A549 (cell line): ENCODE measurements at regions not wholly inside any gene's neighbourhood (a gene's known extent, or its start where the extent isn't known, plus 50 kb on each side); places are given as distances from the start of the nearest gene placed in this dataset.

Experiments
- ATAC-seq, 2 experiments: fragments of 200-7000 bp in 1 of 2; fragments of >200 bp in 1 of 2; cut with Nextera tagmentation in 1 of 2; cut with Tn5 transposase in 1 of 2; 3 replicates each; pipeline versions ENCODE4 v1.8.0 to v1.9.1; 2018 to 2020; ENCODE audit warnings: mild to moderate bottlenecking in 1 of 2, moderate library complexity in 1 of 2
- CTCF ChIA-PET: fragments of 300-600 bp; sonication (Branson Sonifier 250); formaldehyde crosslinking; extraction: SDS; loops from one replicate; lab custom pipeline; 2021; ENCODE audit warnings: antibody characterized with exemption, inconsistent platforms; lab: Yijun Ruan, JAX
- POLR2A ChIA-PET: fragments of 350-600 bp; formaldehyde crosslinking; extraction: SDS; loops from one replicate; lab custom pipeline; 2021; ENCODE audit warnings: antibody characterized with exemption, inconsistent platforms; lab: Yijun Ruan, JAX
- DNase-seq, 2 experiments: peaks; one replicate each; pipeline versions ENCODE4 v3.0.0 to v3.0.0-alpha.2; 2011 to 2016; ENCODE audit warnings: low read depth in 1 of 2, low spot score in 1 of 2
- FAIRE-seq: peaks from 2 replicates; lab custom pipeline; 2011; peaks lifted over from hg19 to GRCh38; lab: Jason Lieb, UNC
- H3K27ac ChIP-seq, 2 experiments: fragments of >200 bp; sonication (Bioruptor Twin); formaldehyde crosslinking; 3 replicates each; pipeline ENCODE4 v1.5.1; 2016 to 2017
- H3K4me1 ChIP-seq: fragments of >200 bp; sonication (Bioruptor Twin); formaldehyde crosslinking; 3 replicates; pipeline ENCODE4 v1.6.1; 2016
- H3K4me2 ChIP-seq: fragments of >200 bp; sonication (Bioruptor Twin); formaldehyde crosslinking; 3 replicates; pipeline ENCODE4 v1.6.1; 2016
- H3K4me3 ChIP-seq: fragments of >200 bp; sonication (Bioruptor Twin); formaldehyde crosslinking; 3 replicates; pipeline ENCODE4 v1.5.1; 2016
- H3K9me3 ChIP-seq: fragments of >200 bp; sonication (Bioruptor Twin); formaldehyde crosslinking; 3 replicates; pipeline ENCODE4 v1.6.1; 2016
- CBX2 ChIP-seq: fragments of 200-600 bp; sonication (generic); IDR thresholded peaks from 2 replicates; pipeline ENCODE4 v1.6.1; 2016; ENCODE audit warnings: low read depth, mild to moderate bottlenecking, borderline replicate concordance
- CEBPB ChIP-seq, 2 experiments: fragments of >200 bp in 1 of 2; sonication (Bioruptor Twin) in 1 of 2; formaldehyde crosslinking in 1 of 2; IDR thresholded peaks; 2 replicates each; pipeline ENCODE4 v1.6.1; 2012 to 2016
- CHD2 ChIP-seq: fragments of 150-350 bp; IDR thresholded peaks from 2 replicates; pipeline ENCODE4 v1.6.1; 2014; ENCODE audit warnings: low read length; ENCODE audit not compliant: partially characterized antibody
- CHD4 ChIP-seq: fragments of 200-600 bp; sonication (generic); IDR thresholded peaks from 2 replicates; pipeline ENCODE4 v1.6.1; 2016; ENCODE audit warnings: antibody characterized with exemption, mild to moderate bottlenecking, borderline replicate concordance
- EHMT2 ChIP-seq: fragments of 200-600 bp; sonication (generic); IDR thresholded peaks from 2 replicates; pipeline ENCODE4 v1.6.1; 2016; ENCODE audit warnings: antibody characterized with exemption, low read depth, mild to moderate bottlenecking, moderate library complexity
- ESRRA ChIP-seq: fragments of 150-350 bp; IDR thresholded peaks from 2 replicates; pipeline ENCODE4 v1.6.1; 2014; ENCODE audit warnings: mild to moderate bottlenecking, low read length, borderline replicate concordance
- FOSL2 ChIP-seq, 2 experiments: fragments of 450-650 bp in 1 of 2; fragments of >200 bp in 1 of 2; sonication (Bioruptor Twin) in 1 of 2; formaldehyde crosslinking; IDR thresholded peaks; 2 replicates each; pipeline versions ENCODE4 v1.5.0 to v1.6.1; 2016 to 2020; ENCODE audit warnings: mild to moderate bottlenecking in 1 of 2, moderate library complexity in 1 of 2
- HEYL ChIP-seq: fragments of 250-450 bp; sonication (Bioruptor Pico); IDR thresholded peaks from 2 replicates; pipeline ENCODE4 v1.8.0; 2021; ENCODE audit warnings: mild to moderate bottlenecking, moderate library complexity
- HOXA7 ChIP-seq: fragments of 250-450 bp; sonication (Bioruptor Pico); IDR thresholded peaks from 2 replicates; pipeline ENCODE4 v1.5.0; 2020; ENCODE audit warnings: mild to moderate bottlenecking, moderate library complexity
- HOXB5 ChIP-seq: fragments of 250-450 bp; sonication (Bioruptor Pico); IDR thresholded peaks from 2 replicates; pipeline ENCODE4 v1.5.0; 2020; ENCODE audit warnings: mild to moderate bottlenecking, moderate library complexity
- JUN ChIP-seq, 2 experiments: fragments of >200 bp; sonication (Bioruptor Twin); formaldehyde crosslinking; IDR thresholded peaks; 2 replicates in 1 of 2; 3 replicates in 1 of 2; pipeline ENCODE4 v1.6.1; 2016 to 2017
- KDM1A ChIP-seq: fragments of 200-600 bp; sonication (generic); IDR thresholded peaks from 2 replicates; pipeline ENCODE4 v1.6.1; 2016; ENCODE audit warnings: low read depth, mild to moderate bottlenecking
- NFE2L2 ChIP-seq: fragments of 150-350 bp; conservative IDR thresholded peaks from 2 replicates; pipeline ENCODE4 v1.6.1; 2014; ENCODE audit warnings: low read length
- NR3C1 ChIP-seq: fragments of >200 bp; sonication (Bioruptor Twin); formaldehyde crosslinking; IDR thresholded peaks from 3 replicates; pipeline ENCODE4 v1.6.1; 2017
- PBX3 ChIP-seq: IDR thresholded peaks from 2 replicates; pipeline ENCODE4 v1.6.1; 2012
- POLR2AphosphoS2 ChIP-seq: conservative IDR thresholded peaks from 2 replicates; pipeline ENCODE4 v1.6.1; 2012; ENCODE audit warnings: low read length, improper control_type of control experiment, inconsistent platforms
- REST ChIP-seq: fragments of 200-600 bp; sonication (generic); IDR thresholded peaks from 2 replicates; pipeline ENCODE4 v1.6.1; 2016; ENCODE audit warnings: antibody characterized with exemption, mild to moderate bottlenecking, moderate library complexity
- RFX5 ChIP-seq: fragments of 450-650 bp; IDR thresholded peaks from 2 replicates; pipeline ENCODE4 v1.7.1; 2014; ENCODE audit warnings: antibody characterized with exemption, mild to moderate bottlenecking, moderate library complexity
- SMC3 ChIP-seq: fragments of >200 bp; sonication (Bioruptor Twin); formaldehyde crosslinking; IDR thresholded peaks from 3 replicates; pipeline ENCODE4 v1.6.1; 2018; ENCODE audit warnings: inconsistent platforms
- ZFP36 ChIP-seq: fragments of 450-650 bp; IDR thresholded peaks from 2 replicates; pipeline ENCODE4 v1.6.1; 2014; ENCODE audit warnings: borderline replicate concordance; ENCODE audit not compliant: partially characterized antibody
- ZSCAN20 ChIP-seq: fragments of 250-450 bp; sonication (Bioruptor Pico); IDR thresholded peaks from 2 replicates; pipeline ENCODE4 v1.8.0; 2022; ENCODE audit warnings: mild to moderate bottlenecking, moderate library complexity
- WGBS: methylation state at CpG from one replicate; pipeline ENCODE4 v1.1.6; 2017; ENCODE audit errors: missing lambda C conversion rate; 5-methylcytosine and 5-hydroxymethylcytosine counted together
- TF ChIP-seq, protein P1 (sequence below): fragments of 150-350 bp; IDR thresholded peaks from 2 replicates; pipeline ENCODE4 v1.6.1; 2014; ENCODE audit warnings: low read depth, mild to moderate bottlenecking, low read length
- TF ChIP-seq, protein P2 (sequence below): fragments of >200 bp; sonication (Bioruptor Twin); formaldehyde crosslinking; IDR thresholded peaks from 3 replicates; pipeline ENCODE4 v1.5.1; 2016
- TF ChIP-seq, protein P3 (sequence below): fragments of 450-650 bp; IDR thresholded peaks from 2 replicates; pipeline ENCODE4 v1.6.1; 2014; ENCODE audit warnings: antibody characterized with exemption
- TF ChIP-seq, protein P4 (sequence below): IDR thresholded peaks from 2 replicates; pipeline ENCODE4 v1.6.1; 2012

GRCh38 chr7:38086857-38087256 lies 91.2 kb upstream of the STARD3NL start:
- H3K9me3 ChIP-seq: no peaks in the 10 kb centered on the region
- ATAC-seq: no peak
- no peaks in the 10 kb centered on the region for H3K4me1 ChIP-seq
- ChIA-PET CTCF (interaction anchor here (1.1 to 1.8 kb wide), 4 partner anchors 16 to 170 kb away, joined by 3 to 5 read pairs (median 4); partner anchors contain the start of gene SFRP4), POLR2A (no interaction called here)
- H3K4me3 ChIP-seq: no peak overlapping the region
- no peak overlapping the region for H3K4me2 ChIP-seq
- TF ChIP-seq POLR2AphosphoS2 (no peak), FOSL2 (IDR thresholded peaks at IDR 0.05) (no peak), FOSL2 (CRISPR knock-in tag; IDR thresholded peaks at IDR 0.05) (no peak), RFX5 (no peak), JUN (IDR thresholded peaks at IDR 0.05) (no peak), NFE2L2 (no peak), NR3C1 (no peak)
- TF ChIP-seq, protein P1, sequence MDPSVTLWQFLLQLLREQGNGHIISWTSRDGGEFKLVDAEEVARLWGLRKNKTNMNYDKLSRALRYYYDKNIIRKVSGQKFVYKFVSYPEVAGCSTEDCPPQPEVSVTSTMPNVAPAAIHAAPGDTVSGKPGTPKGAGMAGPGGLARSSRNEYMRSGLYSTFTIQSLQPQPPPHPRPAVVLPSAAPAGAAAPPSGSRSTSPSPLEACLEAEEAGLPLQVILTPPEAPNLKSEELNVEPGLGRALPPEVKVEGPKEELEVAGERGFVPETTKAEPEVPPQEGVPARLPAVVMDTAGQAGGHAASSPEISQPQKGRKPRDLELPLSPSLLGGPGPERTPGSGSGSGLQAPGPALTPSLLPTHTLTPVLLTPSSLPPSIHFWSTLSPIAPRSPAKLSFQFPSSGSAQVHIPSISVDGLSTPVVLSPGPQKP: no peak
- TF ChIP-seq, all 56 proteins: peak for 0
- no peak overlapping the region for H3K27ac ChIP-seq
- DNase-seq: no peak
- FAIRE-seq: no peak

GRCh38 chr7:38102507-38102906 lies 75.5 kb upstream of the STARD3NL start:
- no peak overlapping the region for H3K4me2 ChIP-seq
- DNase-seq (no peak), ATAC-seq (no peak), FAIRE-seq (no peak)
- H3K9me3 ChIP-seq: peaks cover 11% of the 10 kb centered on the region
- ChIA-PET POLR2A (no interaction called here), CTCF (interaction anchor here (1.4 to 1.6 kb wide), 2 partner anchors 113 to 185 kb away, joined by 5 read pairs; partner anchors contain the start of gene SFRP4)
- no peak overlapping the region for H3K27ac ChIP-seq
- 96% methylated on average over 1 of the region's 1 CpG for WGBS
- no peaks in the 10 kb centered on the region for H3K4me1 ChIP-seq
- TF ChIP-seq ESRRA (no peak), REST (no peak), HEYL (CRISPR knock-in tag) (no peak)
- TF ChIP-seq, protein P2, sequence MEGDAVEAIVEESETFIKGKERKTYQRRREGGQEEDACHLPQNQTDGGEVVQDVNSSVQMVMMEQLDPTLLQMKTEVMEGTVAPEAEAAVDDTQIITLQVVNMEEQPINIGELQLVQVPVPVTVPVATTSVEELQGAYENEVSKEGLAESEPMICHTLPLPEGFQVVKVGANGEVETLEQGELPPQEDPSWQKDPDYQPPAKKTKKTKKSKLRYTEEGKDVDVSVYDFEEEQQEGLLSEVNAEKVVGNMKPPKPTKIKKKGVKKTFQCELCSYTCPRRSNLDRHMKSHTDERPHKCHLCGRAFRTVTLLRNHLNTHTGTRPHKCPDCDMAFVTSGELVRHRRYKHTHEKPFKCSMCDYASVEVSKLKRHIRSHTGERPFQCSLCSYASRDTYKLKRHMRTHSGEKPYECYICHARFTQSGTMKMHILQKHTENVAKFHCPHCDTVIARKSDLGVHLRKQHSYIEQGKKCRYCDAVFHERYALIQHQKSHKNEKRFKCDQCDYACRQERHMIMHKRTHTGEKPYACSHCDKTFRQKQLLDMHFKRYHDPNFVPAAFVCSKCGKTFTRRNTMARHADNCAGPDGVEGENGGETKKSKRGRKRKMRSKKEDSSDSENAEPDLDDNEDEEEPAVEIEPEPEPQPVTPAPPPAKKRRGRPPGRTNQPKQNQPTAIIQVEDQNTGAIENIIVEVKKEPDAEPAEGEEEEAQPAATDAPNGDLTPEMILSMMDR: no peak
- TF ChIP-seq, protein P3, sequence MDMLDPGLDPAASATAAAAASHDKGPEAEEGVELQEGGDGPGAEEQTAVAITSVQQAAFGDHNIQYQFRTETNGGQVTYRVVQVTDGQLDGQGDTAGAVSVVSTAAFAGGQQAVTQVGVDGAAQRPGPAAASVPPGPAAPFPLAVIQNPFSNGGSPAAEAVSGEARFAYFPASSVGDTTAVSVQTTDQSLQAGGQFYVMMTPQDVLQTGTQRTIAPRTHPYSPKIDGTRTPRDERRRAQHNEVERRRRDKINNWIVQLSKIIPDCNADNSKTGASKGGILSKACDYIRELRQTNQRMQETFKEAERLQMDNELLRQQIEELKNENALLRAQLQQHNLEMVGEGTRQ: no peak
- H3K4me3 ChIP-seq: no peak overlapping the region

DNA sequence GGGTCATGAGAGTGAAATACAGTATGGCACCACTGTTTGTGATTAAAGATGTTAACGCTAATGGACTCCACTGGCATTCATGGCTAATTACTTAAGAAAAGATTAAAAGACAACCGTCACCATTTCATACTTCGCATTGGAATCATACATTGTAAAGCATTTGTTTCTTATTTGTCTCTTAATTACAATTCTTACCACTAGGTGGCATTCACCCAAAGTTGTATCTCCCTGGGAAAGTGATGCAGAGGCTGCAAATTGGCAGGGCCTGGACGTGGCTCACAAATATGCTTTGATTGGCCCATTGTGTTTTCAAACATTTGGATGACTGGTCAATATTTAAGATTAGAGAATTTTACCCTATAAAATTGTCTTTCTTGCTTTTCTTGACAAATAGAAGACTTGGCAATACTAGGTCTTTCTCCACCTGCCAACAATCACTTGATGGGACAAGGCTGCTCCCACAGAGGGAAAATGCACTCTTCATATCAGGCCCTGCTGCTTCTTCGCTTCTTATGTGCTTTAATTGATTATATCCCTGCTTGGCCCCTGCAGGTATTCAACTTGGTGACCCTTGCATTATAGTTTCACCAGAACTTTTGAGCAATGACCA lies 72.1 kb upstream of the STARD3NL start:
- H3K4me2 ChIP-seq: no peak overlapping the region
- no peaks in the 10 kb centered on the region for H3K9me3 ChIP-seq
- no peaks in the 10 kb centered on the region for H3K4me1 ChIP-seq
- no peak overlapping the region for H3K4me3 ChIP-seq
- WGBS: 19% methylated on average over 5 of the region's 5 CpGs
- ChIA-PET CTCF (interaction anchor here (0.9 to 6.3 kb wide), 8 partner anchors 111 to 213 kb away, joined by 4 to 60 read pairs (median 14); partner anchors contain the start of genes EPDR1 and SFRP4), POLR2A (no interaction called here)
- ATAC-seq: peak; percentile 62 to 91; a peak in 4 of 6 replicates
- no peak overlapping the region for H3K27ac ChIP-seq
- no peak for FAIRE-seq
- peak; percentile 31 to 56 for DNase-seq
- TF ChIP-seq HOXB5: no peak
- TF ChIP-seq CEBPB (IDR thresholded peaks at IDR 0.05): no peak
- TF ChIP-seq EHMT2: no peak
- no peak for TF ChIP-seq HOXA7 (CRISPR knock-in tag)
- no peak for TF ChIP-seq CHD4
- TF ChIP-seq SMC3: peak; percentile 76
- TF ChIP-seq PBX3: no peak
- no peak for TF ChIP-seq CHD2
- TF ChIP-seq CBX2: no peak
- TF ChIP-seq NR3C1: no peak
- no peak for TF ChIP-seq ZSCAN20
- TF ChIP-seq, protein P4, sequence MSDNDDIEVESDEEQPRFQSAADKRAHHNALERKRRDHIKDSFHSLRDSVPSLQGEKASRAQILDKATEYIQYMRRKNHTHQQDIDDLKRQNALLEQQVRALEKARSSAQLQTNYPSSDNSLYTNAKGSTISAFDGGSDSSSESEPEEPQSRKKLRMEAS: no peak
- TF ChIP-seq RFX5: no peak
- TF ChIP-seq ZFP36: no peak
- TF ChIP-seq ESRRA: no peak
- no peak for TF ChIP-seq KDM1A
